ENCODE measurements at regions not wholly inside any gene's neighbourhood (a gene's known extent, or its start where the extent isn't known, plus 50 kb on each side); places are given as distances from the start of the nearest gene placed in this dataset.

- no peak for DNase-seq (ENCODE audit: low spot score)
Measured at GRCh38 chr6:117168296-117169063, 96.9 kb upstream of the VGLL2 start.

GRCh38 chr6:117169064-117169665, 96.2 kb upstream of the VGLL2 start:
- no peak for DNase-seq (ENCODE audit: low spot score)

- peak; percentile 2 for DNase-seq (ENCODE audit: low spot score)
Measured at GRCh38 chr6:117169781-117170281, 95.5 kb upstream of the VGLL2 start.

- no peak for DNase-seq (ENCODE audit: low spot score)
Measured at GRCh38 chr6:117174835-117175360, 90.5 kb upstream of the VGLL2 start.

GRCh38 chr6:117188627-117189201, 76.6 kb upstream of the VGLL2 start:
- DNase-seq (ENCODE audit: low spot score), result no peak

GRCh38 chr6:117191009-117191408, 74.3 kb upstream of the VGLL2 start:
- DNase-seq (ENCODE audit: low spot score), result no peak

- no peak for DNase-seq (ENCODE audit: low spot score)
Measured at GRCh38 chr6:117191448-117191847, 73.9 kb upstream of the VGLL2 start.

GRCh38 chr6:117194271-117194670, 71.1 kb upstream of the VGLL2 start:
- no peak for DNase-seq (ENCODE audit: low spot score)

GRCh38 chr6:117194978-117195377, 70.4 kb upstream of the VGLL2 start:
- no peak for DNase-seq (ENCODE audit: low spot score)

GRCh38 chr6:117195728-117196127, 69.6 kb upstream of the VGLL2 start:
- no peak for DNase-seq (ENCODE audit: low spot score)

GRCh38 chr6:117200067-117200466, 65.3 kb upstream of the VGLL2 start:
- no peak for DNase-seq (ENCODE audit: low spot score)

- DNase-seq (ENCODE audit: low spot score), result no peak
Measured at GRCh38 chr6:117204903-117205302, 60.5 kb upstream of the VGLL2 start.

GRCh38 chr6:117205876-117206275, 59.5 kb upstream of the VGLL2 start:
- DNase-seq (ENCODE audit: low spot score), result no peak

- DNase-seq (ENCODE audit: low spot score), result no peak
Measured at GRCh38 chr6:117206522-117206921, 58.8 kb upstream of the VGLL2 start.

- DNase-seq (ENCODE audit: low spot score), result peak; percentile 3
Measured at GRCh38 chr6:117206944-117207687, 58.2 kb upstream of the VGLL2 start.

GRCh38 chr6:117210279-117210678, 55.1 kb upstream of the VGLL2 start:
- no peak for DNase-seq (ENCODE audit: low spot score)

GRCh38 chr6:117215353-117216090, 49.8 kb upstream of the VGLL2 start:
- DNase-seq (ENCODE audit: low spot score), result no peak

Data from SW480 (cell line).